MM.1S (cell line): ENCODE measurements at regions not wholly inside any gene's neighbourhood (a gene's known extent, or its start where the extent isn't known, plus 50 kb on each side); places are given as distances from the start of the nearest gene placed in this dataset.

Experiments used
- EZH2 ChIP-seq: fragments of 300-600 bp; sonication (generic); optimal IDR thresholded peaks from 2 replicates; pipeline ENCODE3; 2017; ENCODE audit warnings: low read depth, mild to moderate bottlenecking, antibody characterized with exemption, low read length, mixed read lengths
- EZH2phosphoT487 ChIP-seq: fragments of 300-600 bp; sonication (generic); IDR thresholded peaks from 2 replicates; pipeline ENCODE4 v1.6.1; 2018; ENCODE audit warnings: antibody characterized with exemption, low read length
- TF ChIP-seq, protein P1 (sequence below): fragments of 300-600 bp; sonication (generic); IDR thresholded peaks from 2 replicates; pipeline ENCODE4 v1.5.1; 2016; ENCODE audit warnings: antibody characterized with exemption, low read length, mixed read lengths

- TF ChIP-seq, protein P1, sequence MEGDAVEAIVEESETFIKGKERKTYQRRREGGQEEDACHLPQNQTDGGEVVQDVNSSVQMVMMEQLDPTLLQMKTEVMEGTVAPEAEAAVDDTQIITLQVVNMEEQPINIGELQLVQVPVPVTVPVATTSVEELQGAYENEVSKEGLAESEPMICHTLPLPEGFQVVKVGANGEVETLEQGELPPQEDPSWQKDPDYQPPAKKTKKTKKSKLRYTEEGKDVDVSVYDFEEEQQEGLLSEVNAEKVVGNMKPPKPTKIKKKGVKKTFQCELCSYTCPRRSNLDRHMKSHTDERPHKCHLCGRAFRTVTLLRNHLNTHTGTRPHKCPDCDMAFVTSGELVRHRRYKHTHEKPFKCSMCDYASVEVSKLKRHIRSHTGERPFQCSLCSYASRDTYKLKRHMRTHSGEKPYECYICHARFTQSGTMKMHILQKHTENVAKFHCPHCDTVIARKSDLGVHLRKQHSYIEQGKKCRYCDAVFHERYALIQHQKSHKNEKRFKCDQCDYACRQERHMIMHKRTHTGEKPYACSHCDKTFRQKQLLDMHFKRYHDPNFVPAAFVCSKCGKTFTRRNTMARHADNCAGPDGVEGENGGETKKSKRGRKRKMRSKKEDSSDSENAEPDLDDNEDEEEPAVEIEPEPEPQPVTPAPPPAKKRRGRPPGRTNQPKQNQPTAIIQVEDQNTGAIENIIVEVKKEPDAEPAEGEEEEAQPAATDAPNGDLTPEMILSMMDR: no peak
- no peak for TF ChIP-seq EZH2
- TF ChIP-seq EZH2phosphoT487: no peak
These were observed 654.9 kb upstream of the USP24 start for GRCh38 chr1:55870106-55870505.
